CD14-positive monocyte (primary cell): ENCODE measurements at regions not wholly inside any gene's neighbourhood (a gene's known extent, or its start where the extent isn't known, plus 50 kb on each side); places are given as distances from the start of the nearest gene placed in this dataset.

Experiments
- DNase-seq, 3 donors: peaks; one replicate each; pipeline ENCODE4 v3.0.0-alpha.2; 2011 to 2022
- H2AFZ ChIP-seq: 2 replicates; pipeline ENCODE4 v1.6.0; 2012; ENCODE audit warnings: mild to moderate bottlenecking, low read depth, low read length, inconsistent platforms; ENCODE audit not compliant: insufficient read depth, poor library complexity, severe bottlenecking
- H3K27ac ChIP-seq, 2 donors: 1 replicate in 1 of 2; 2 replicates in 1 of 2; pipeline ENCODE4 v1.5.1; 2012 to 2013; ENCODE audit warnings: low read length in 2 of 2, control low read depth in 1 of 2, inconsistent platforms in 1 of 2, low read depth in 1 of 2, mild to moderate bottlenecking in 1 of 2
- H3K27me3 ChIP-seq, 2 donors: one replicate each; pipeline versions ENCODE4 v1.6.0 to v1.6.1; 2011 to 2013; ENCODE audit warnings: low read length in 2 of 2; ENCODE audit not compliant: control insufficient read depth in 2 of 2, insufficient read depth in 2 of 2
- H3K36me3 ChIP-seq, 2 donors: replicated peaks in 1 of 2; 1 replicate in 1 of 2; 2 replicates in 1 of 2; pipeline versions ENCODE4 v1.5.1 to v1.6.1; 2012 to 2013; ENCODE audit warnings: low read length in 2 of 2, control low read depth in 1 of 2, inconsistent platforms in 1 of 2, mild to moderate bottlenecking in 1 of 2; ENCODE audit not compliant: insufficient read depth in 2 of 2, control insufficient read depth in 1 of 2
- H3K4me1 ChIP-seq, 2 donors: 1 replicate in 1 of 2; 2 replicates in 1 of 2; pipeline versions ENCODE4 v1.5.1 to v1.6.1; 2012 to 2013; ENCODE audit warnings: low read length in 2 of 2, control low read depth in 1 of 2, inconsistent platforms in 1 of 2, mild to moderate bottlenecking in 1 of 2, moderate library complexity in 1 of 2; ENCODE audit not compliant: insufficient read depth in 2 of 2, control insufficient read depth in 1 of 2
- H3K4me2 ChIP-seq: replicated peaks from 2 replicates; pipeline ENCODE3; 2012; ENCODE audit warnings: low read length, moderate library complexity, mild to moderate bottlenecking; ENCODE audit not compliant: poor library complexity, severe bottlenecking; ENCODE audit errors: extremely low read depth
- H3K4me3 ChIP-seq, 3 experiments: fragments of 200-600 bp in 1 of 3; sonication (generic) in 1 of 3; replicated peaks in 1 of 3; 1 replicate in 2 of 3; 2 replicates in 1 of 3; pipeline ENCODE4 v1.5.1; 2011 to 2013; ENCODE audit warnings: low read length in 3 of 3, mild to moderate bottlenecking in 3 of 3, control low read depth in 2 of 3, low read depth in 2 of 3, inconsistent platforms in 1 of 3, moderate library complexity in 1 of 3
- H3K79me2 ChIP-seq: 2 replicates; pipeline ENCODE4 v1.6.0; 2012; ENCODE audit warnings: mild to moderate bottlenecking, control low read depth, inconsistent platforms, low read length, moderate library complexity; ENCODE audit not compliant: insufficient read depth
- H3K9ac ChIP-seq: 2 replicates; pipeline ENCODE4 v1.6.0; 2017; ENCODE audit warnings: low read length, mild to moderate bottlenecking; ENCODE audit not compliant: insufficient read depth, poor library complexity, severe bottlenecking
- H3K9me3 ChIP-seq, 2 donors: replicated peaks in 1 of 2; 1 replicate in 1 of 2; 2 replicates in 1 of 2; pipeline versions ENCODE4 v1.5.1 to v1.6.1; 2012 to 2013; ENCODE audit warnings: low read length in 2 of 2, control low read depth in 1 of 2; ENCODE audit not compliant: control insufficient read depth in 1 of 2, insufficient read depth in 1 of 2
- H4K20me1 ChIP-seq: 2 replicates; pipeline ENCODE4 v1.6.0; 2012; ENCODE audit warnings: mild to moderate bottlenecking, low read length, control low read depth, moderate library complexity; ENCODE audit not compliant: insufficient read depth
- H3K27ac Mint-ChIP-seq, 7 donors: one replicate each; pipeline ENCODE4 v1.8.0; 2020; ENCODE audit warnings: mild to moderate bottlenecking in 7 of 7, mixed read lengths in 7 of 7, moderate library complexity in 6 of 7, inconsistent platforms in 2 of 7
- H3K27me3 Mint-ChIP-seq, 3 donors: one replicate each; pipeline ENCODE4 v1.8.0; 2021 to 2022; ENCODE audit warnings: low read depth in 3 of 3, mild to moderate bottlenecking in 3 of 3, mixed read lengths in 3 of 3, moderate library complexity in 3 of 3, inconsistent platforms in 1 of 3
- H3K36me3 Mint-ChIP-seq, 2 donors: one replicate each; pipeline ENCODE4 v1.8.0; 2020; ENCODE audit warnings: mixed read lengths in 2 of 2, inconsistent platforms in 1 of 2, mild to moderate bottlenecking in 1 of 2
- H3K4me1 Mint-ChIP-seq: one replicate; pipeline ENCODE4 v1.8.0; 2020; ENCODE audit warnings: mild to moderate bottlenecking, mixed read lengths
- H3K4me3 Mint-ChIP-seq, 2 donors: one replicate each; pipeline ENCODE4 v1.8.0; 2020; ENCODE audit warnings: mild to moderate bottlenecking in 2 of 2, mixed read lengths in 2 of 2, moderate library complexity in 1 of 2
- H3K9me3 Mint-ChIP-seq, 7 donors: one replicate each; pipeline ENCODE4 v1.8.0; 2020 to 2022; ENCODE audit warnings: mixed read lengths in 7 of 7, mild to moderate bottlenecking in 6 of 7, moderate library complexity in 6 of 7, inconsistent platforms in 2 of 7
- intact Hi-C, 2 donors: fragments of 100-400 bp; cut with micrococcal nuclease; formaldehyde crosslinking; loops; one replicate each; pipeline versions ENCODE4 v1.15.0 to v1.15.1; 2023
- TF ChIP-seq, protein P1 (sequence below): fragments of 200-600 bp; IDR thresholded peaks from one replicate; pipeline ENCODE4 v1.8.0; 2022; ENCODE audit warnings: antibody characterized with exemption, mild to moderate bottlenecking

DNA sequence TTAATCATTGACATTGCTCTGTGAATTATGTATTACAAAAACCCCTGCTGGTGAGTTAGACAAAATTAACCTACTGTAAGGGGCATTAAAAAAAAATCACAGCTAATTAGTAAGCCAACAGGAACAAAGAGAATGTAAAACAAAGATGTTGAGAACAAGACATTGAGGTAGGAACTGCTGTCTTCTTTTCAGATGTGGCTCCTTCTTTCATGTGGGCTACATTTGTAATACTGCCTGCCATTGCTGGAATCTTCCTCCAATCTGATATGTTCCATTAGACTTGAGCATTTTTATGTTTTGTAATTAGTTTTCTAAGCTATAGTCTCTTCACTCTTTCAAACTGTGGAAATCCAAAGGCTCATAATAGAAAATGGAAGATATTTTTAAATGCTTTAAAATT lies 353.0 kb downstream of the ADGRL2 start:
- Mint-ChIP-seq H3K4me1 (peaks cover 9% of the 10 kb centered on the region), H3K27ac (no peak overlapping the region), H3K4me3 (no peak overlapping the region), H3K27me3 (no peaks in the 10 kb centered on the region), H3K36me3 (no peaks in the 10 kb centered on the region), H3K9me3 (peaks cover 0 to 8% (median 5%) of the 10 kb centered on the region in 7 donors)
- Histone ChIP-seq H3K36me3 (no peaks in the 10 kb centered on the region), H3K27me3 (no peaks in the 10 kb centered on the region), H3K4me1 (no peaks in the 10 kb centered on the region), H3K27ac (no peak overlapping the region), H3K4me3 (no peak overlapping the region), H3K9ac (no peak overlapping the region), H2AFZ (no peak overlapping the region), H3K79me2 (no peaks in the 10 kb centered on the region), H3K4me2 (no peak overlapping the region), H3K9me3 (peaks cover 0 to 3% of the 10 kb centered on the region in 2 donors), H4K20me1 (no peaks in the 10 kb centered on the region)
- DNase-seq = no peak
- TF ChIP-seq, protein P1, sequence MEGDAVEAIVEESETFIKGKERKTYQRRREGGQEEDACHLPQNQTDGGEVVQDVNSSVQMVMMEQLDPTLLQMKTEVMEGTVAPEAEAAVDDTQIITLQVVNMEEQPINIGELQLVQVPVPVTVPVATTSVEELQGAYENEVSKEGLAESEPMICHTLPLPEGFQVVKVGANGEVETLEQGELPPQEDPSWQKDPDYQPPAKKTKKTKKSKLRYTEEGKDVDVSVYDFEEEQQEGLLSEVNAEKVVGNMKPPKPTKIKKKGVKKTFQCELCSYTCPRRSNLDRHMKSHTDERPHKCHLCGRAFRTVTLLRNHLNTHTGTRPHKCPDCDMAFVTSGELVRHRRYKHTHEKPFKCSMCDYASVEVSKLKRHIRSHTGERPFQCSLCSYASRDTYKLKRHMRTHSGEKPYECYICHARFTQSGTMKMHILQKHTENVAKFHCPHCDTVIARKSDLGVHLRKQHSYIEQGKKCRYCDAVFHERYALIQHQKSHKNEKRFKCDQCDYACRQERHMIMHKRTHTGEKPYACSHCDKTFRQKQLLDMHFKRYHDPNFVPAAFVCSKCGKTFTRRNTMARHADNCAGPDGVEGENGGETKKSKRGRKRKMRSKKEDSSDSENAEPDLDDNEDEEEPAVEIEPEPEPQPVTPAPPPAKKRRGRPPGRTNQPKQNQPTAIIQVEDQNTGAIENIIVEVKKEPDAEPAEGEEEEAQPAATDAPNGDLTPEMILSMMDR = no peak
- intact Hi-C loops = no loop called here

DNA sequence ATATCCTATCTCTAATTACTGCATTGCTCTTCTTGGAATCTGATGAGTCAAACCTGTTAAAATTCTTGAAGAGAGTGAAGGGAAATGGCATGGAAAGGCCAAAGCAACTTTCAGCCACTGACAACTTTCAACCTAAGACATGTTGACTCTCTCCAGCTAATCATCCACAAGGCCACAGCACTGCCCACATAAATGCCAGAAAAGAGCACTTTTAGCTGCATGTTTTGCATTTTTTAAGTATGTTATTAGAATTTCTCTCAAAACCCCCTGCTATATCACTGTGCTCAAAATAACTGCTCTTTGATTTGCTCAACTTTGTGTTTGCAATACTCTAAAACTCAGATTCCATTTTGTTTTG lies 352.5 kb downstream of the ADGRL2 start:
- Mint-ChIP-seq H3K27me3 (no peaks in the 10 kb centered on the region), H3K27ac (no peak overlapping the region), H3K4me1 (peaks cover 9% of the 10 kb centered on the region), H3K9me3 (peaks cover 0 to 8% (median 5%) of the 10 kb centered on the region in 7 donors), H3K36me3 (no peaks in the 10 kb centered on the region), H3K4me3 (no peak overlapping the region)
- H3K4me1 ChIP-seq = no peaks in the 10 kb centered on the region
- H3K9ac ChIP-seq = no peak overlapping the region
- no peaks in the 10 kb centered on the region for H3K36me3 ChIP-seq
- intact Hi-C loops = no loop called here
- H3K4me3 ChIP-seq = no peak overlapping the region
- H3K4me2 ChIP-seq = no peak overlapping the region
- no peak for DNase-seq
- peaks cover 0 to 3% of the 10 kb centered on the region in 2 donors for H3K9me3 ChIP-seq
- no peaks in the 10 kb centered on the region for H3K79me2 ChIP-seq
- no peak overlapping the region for H3K27ac ChIP-seq
- TF ChIP-seq, protein P1 = no peak
- no peaks in the 10 kb centered on the region for H3K27me3 ChIP-seq
- no peaks in the 10 kb centered on the region for H4K20me1 ChIP-seq
- no peak overlapping the region for H2AFZ ChIP-seq
